ENCODE measurements at regions not wholly inside any gene's neighbourhood (a gene's known extent, or its start where the extent isn't known, plus 50 kb on each side); places are given as distances from the start of the nearest gene placed in this dataset.

DNA sequence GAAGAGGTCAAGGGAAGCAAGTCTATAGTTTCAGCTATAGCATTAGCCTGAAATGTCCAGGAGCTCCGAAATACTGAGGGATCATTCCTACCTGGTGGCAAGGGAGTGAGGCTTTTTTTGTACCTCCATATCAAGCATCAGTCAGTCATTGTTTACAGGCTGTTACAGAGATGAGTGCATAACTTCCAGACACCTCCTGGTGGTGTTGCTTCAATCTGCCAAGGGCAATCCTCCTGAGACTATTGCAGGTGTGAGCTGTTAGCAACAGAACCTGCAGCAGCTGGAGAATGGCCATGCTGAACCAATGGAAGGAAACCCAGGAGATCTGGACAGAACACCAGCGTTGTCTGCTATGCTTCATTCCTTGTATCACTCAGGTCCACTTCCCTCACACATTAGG lies 80.0 kb upstream of the SLC8A3 start:
- TF ChIP-seq, protein P1, sequence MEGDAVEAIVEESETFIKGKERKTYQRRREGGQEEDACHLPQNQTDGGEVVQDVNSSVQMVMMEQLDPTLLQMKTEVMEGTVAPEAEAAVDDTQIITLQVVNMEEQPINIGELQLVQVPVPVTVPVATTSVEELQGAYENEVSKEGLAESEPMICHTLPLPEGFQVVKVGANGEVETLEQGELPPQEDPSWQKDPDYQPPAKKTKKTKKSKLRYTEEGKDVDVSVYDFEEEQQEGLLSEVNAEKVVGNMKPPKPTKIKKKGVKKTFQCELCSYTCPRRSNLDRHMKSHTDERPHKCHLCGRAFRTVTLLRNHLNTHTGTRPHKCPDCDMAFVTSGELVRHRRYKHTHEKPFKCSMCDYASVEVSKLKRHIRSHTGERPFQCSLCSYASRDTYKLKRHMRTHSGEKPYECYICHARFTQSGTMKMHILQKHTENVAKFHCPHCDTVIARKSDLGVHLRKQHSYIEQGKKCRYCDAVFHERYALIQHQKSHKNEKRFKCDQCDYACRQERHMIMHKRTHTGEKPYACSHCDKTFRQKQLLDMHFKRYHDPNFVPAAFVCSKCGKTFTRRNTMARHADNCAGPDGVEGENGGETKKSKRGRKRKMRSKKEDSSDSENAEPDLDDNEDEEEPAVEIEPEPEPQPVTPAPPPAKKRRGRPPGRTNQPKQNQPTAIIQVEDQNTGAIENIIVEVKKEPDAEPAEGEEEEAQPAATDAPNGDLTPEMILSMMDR (IDR thresholded peaks at IDR 0.05 in 2 of 3, conservative IDR thresholded peaks at IDR 0.05 in 1 of 3; ENCODE audit: borderline replicate concordance in 1 of 3, insufficient read depth in 1 of 3, low read depth in 2 of 3, low read length in 2 of 3) = no peak
- TF ChIP-seq, protein P2, sequence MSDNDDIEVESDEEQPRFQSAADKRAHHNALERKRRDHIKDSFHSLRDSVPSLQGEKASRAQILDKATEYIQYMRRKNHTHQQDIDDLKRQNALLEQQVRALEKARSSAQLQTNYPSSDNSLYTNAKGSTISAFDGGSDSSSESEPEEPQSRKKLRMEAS (IDR thresholded peaks at IDR 0.05) = no peak
- TF ChIP-seq EGR1 (IDR thresholded peaks at IDR 0.05; ENCODE audit: low read depth) = no peak
- no peak for TF ChIP-seq POLR2AphosphoS5 (IDR thresholded peaks at IDR 0.05; ENCODE audit: low read depth, low read length)
- no peak for TF ChIP-seq EZH2 (IDR thresholded peaks at IDR 0.05)
- no peak for TF ChIP-seq POLR2A (IDR thresholded peaks at IDR 0.05; ENCODE audit: borderline replicate concordance, extremely low read depth, insufficient read depth, insufficient read length)
- no peak for TF ChIP-seq EZH2phosphoT487 (IDR thresholded peaks at IDR 0.05; ENCODE audit: borderline replicate concordance)
- TF ChIP-seq SIN3A (IDR thresholded peaks at IDR 0.05; ENCODE audit: low read depth) = no peak
- no peak for TF ChIP-seq SP1 (IDR thresholded peaks at IDR 0.05; ENCODE audit: low read depth)
